Pons (tissue), 1 donor: ENCODE measurements at regions not wholly inside any gene's neighbourhood (a gene's known extent, or its start where the extent isn't known, plus 50 kb on each side); places are given as distances from the start of the nearest gene placed in this dataset.

ENCODE experiments used
- DNase-seq: peaks from one replicate; pipeline ENCODE4 v3.0.0-alpha.2; 2016; ENCODE audit warnings: low spot score

GRCh38 chr2:200254773-200255172, 51.7 kb upstream of the SPATS2L start:
- no peak for DNase-seq

GRCh38 chr2:200255549-200255948, 50.9 kb upstream of the SPATS2L start:
- DNase-seq, result no peak
